ENCODE measurements at regions not wholly inside any gene's neighbourhood (a gene's known extent, or its start where the extent isn't known, plus 50 kb on each side); places are given as distances from the start of the nearest gene placed in this dataset.

DNA sequence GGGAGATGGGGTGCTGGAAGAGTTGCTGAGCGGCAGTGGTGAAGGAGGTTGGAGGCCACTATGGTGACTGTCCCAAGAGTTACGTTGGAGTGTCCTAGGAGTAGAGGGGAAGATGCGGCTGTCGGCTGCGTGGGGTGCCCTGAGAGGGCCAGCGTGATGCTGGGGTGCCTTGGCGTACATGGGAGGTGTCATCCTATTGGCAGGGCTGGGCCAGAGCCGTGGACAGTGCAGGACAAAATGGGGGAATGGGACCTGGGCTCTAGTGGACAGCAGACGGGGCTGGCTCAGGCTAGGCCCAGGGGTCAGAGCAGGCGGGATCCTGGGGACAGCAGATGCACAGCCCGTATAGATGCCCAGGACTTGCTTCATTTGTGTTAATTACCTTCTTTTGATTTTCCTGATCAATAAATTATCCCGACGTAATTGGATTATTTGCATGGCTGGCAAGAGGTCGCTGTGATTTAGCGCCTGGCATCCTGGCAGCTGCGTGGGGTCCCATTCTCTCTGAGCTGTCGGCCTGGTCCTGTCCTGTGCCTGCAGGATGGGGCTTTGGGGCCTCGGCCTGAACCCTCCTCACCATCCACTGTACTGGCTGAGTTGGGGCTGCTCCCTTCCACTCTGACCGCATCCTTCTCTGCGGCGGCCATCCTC is 203.9 kb upstream of the C14orf180 start:
- TF ChIP-seq, protein P1, sequence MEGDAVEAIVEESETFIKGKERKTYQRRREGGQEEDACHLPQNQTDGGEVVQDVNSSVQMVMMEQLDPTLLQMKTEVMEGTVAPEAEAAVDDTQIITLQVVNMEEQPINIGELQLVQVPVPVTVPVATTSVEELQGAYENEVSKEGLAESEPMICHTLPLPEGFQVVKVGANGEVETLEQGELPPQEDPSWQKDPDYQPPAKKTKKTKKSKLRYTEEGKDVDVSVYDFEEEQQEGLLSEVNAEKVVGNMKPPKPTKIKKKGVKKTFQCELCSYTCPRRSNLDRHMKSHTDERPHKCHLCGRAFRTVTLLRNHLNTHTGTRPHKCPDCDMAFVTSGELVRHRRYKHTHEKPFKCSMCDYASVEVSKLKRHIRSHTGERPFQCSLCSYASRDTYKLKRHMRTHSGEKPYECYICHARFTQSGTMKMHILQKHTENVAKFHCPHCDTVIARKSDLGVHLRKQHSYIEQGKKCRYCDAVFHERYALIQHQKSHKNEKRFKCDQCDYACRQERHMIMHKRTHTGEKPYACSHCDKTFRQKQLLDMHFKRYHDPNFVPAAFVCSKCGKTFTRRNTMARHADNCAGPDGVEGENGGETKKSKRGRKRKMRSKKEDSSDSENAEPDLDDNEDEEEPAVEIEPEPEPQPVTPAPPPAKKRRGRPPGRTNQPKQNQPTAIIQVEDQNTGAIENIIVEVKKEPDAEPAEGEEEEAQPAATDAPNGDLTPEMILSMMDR (IDR thresholded peaks at IDR 0.05) = no peak
- DNase-seq = no peak
- Histone ChIP-seq H3K36me3 (no peaks in the 10 kb centered on the region), H3K27me3 (peaks cover 0 to 36% (median 13%) of the 10 kb centered on the region in 7 donors), H3K27ac (no peak overlapping the region), H3K9me3 (peaks cover 0 to 18% (median 3%) of the 10 kb centered on the region in 11 donors), H3K4me3 (no peak overlapping the region), H3K4me1 (no peaks in the 10 kb centered on the region)
- 93 to 94% methylated on average over 21 of the region's 21 CpGs for WGBS, 2 donors
- intact Hi-C loops (cut with DNase I) = loop anchor here in 2 of 10 donors (10.0 kb wide), 1 partner anchor 241 kb away; the partner anchor contains the start of gene KIF26A (in 2 of the 2)
- ATAC-seq = no peak

DNA sequence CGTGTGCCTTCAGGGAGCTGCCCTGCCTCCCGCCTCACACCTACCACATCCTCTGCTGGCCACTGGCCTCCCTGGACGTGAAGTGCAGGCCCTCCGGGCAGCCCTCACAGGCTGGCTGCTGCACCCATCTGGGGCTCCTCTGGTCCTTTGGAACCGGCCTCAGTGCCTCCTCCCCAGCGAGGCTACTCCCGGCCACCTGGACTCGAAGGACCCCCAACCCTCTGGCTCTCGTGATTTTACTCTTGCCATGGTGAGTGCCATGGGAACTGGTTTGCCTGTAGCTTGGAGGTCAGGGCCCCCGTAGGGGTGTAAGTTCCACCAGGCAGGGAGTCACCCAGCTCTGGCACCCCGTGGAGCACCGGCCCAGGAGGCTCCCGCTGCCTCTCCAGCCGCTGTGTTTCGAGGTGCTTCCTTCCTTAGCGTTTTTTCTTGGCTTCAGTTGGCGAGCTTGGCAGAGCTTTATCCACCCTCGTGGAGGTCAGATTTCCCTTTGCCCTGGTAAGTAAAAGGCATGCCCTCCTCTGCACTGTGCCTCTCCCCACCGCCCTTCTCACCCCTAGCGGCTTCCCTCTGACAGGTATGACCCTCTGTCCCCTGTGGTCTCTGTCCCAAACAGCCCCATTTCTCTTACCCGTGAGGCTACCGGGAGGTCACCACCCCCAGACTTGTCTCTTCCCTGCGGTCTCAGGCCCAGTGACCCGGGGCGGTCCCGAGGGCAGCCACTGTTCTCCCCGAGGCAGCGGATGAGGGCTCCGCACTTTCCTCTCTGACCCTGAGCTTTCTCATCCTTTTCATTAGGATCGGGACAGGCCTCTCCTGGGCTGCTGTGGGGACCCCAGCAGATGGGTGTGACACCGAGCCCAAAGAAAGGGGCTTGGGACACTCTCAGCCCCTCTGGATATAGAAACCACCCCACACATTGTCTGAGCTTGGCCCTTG is 203.1 kb upstream of the C14orf180 start:
- intact Hi-C loops (cut with DNase I) = loop anchor here in 2 of 10 donors (10.0 kb wide), 1 partner anchor 242 kb away; the partner anchor contains the start of gene KIF26A (in 2 of the 2)
- TF ChIP-seq, protein P1 (IDR thresholded peaks at IDR 0.05) = no peak
- 79 to 84% methylated on average over 31 of the region's 31 CpGs for WGBS, 2 donors
- Histone ChIP-seq H3K9me3 (peaks cover 0 to 26% (median 9%) of the 10 kb centered on the region in 11 donors), H3K27ac (no peak overlapping the region), H3K27me3 (peaks cover 0 to 33% (median 8%) of the 10 kb centered on the region in 7 donors), H3K4me3 (no peak overlapping the region), H3K4me1 (no peaks in the 10 kb centered on the region), H3K36me3 (no peaks in the 10 kb centered on the region)
- DNase-seq (no peak), ATAC-seq (peak in 1 of 8 donors; percentile 19)

DNA sequence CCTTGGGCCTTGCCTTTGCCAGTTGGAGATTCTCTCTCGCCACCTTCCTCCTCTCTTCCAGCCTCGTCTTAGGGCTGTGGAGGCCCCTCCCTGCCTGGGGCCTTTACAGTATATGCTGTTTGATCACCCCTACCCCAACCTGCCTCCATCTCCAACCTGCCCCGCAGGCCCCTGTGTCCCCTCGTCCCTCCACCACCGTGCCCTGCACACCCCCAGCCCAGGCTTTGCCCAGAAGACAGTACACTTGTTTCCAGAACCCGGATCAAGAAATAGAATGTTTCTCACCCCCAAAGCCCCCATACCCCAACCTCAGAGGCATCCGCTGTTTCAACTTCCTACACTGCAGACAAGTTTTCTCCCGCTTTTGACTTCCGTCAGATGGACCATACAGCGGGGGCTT is 202.3 kb upstream of the C14orf180 start:
- Histone ChIP-seq H3K9me3 (peaks cover 0 to 26% (median 12%) of the 10 kb centered on the region in 11 donors), H3K27ac (no peak overlapping the region), H3K27me3 (peaks cover 0 to 33% (median 8%) of the 10 kb centered on the region in 7 donors), H3K4me3 (no peak overlapping the region), H3K36me3 (no peaks in the 10 kb centered on the region), H3K4me1 (no peaks in the 10 kb centered on the region)
- intact Hi-C loops (cut with DNase I) = loop anchor here in 2 of 10 donors (10.0 kb wide), 1 partner anchor 242 kb away; the partner anchor contains the start of gene KIF26A (in 2 of the 2)
- no peak for ATAC-seq
- TF ChIP-seq, protein P1 (IDR thresholded peaks at IDR 0.05) = no peak
- DNase-seq = no peak
- WGBS, 2 donors = 88% methylated on average over 10 of the region's 10 CpGs

DNA sequence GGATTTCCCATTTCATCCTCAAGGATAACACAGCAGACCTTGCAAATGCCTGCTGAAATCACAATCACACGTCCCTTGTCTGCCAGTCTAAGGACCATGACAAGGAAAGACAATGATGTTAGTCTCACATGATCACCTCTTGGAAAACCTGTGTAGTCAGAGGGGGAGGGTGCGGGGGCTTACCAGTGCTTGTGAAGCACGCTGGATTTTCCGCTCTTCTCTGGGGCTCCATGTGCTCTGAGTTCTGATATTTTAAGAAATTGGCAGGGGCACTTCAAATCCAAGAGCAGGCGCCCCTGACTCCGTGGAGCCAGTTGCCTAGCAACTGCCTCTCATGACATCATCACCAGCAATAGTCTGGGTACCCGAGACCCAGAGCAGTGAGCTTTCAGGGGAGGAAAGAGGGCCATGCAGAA is 200.9 kb upstream of the C14orf180 start:
- no peak overlapping the region for H3K4me3 ChIP-seq
- TF ChIP-seq, protein P1 (IDR thresholded peaks at IDR 0.05) = no peak
- no peak overlapping the region for H3K27ac ChIP-seq
- DNase-seq (no peak), ATAC-seq (no peak)
- H3K27me3 ChIP-seq = peaks cover 0 to 39% (median 12%) of the 10 kb centered on the region in 7 donors
- intact Hi-C loops (cut with DNase I) = loop anchor here in 2 of 10 donors (10.0 kb wide), 1 partner anchor 244 kb away; the partner anchor contains the start of gene KIF26A (in 2 of the 2)
- 59 to 68% methylated on average over 7 of the region's 7 CpGs for WGBS, 2 donors
- peaks cover 0 to 7% (median 4%) of the 10 kb centered on the region in 9 donors for H3K4me1 ChIP-seq
- H3K36me3 ChIP-seq = no peaks in the 10 kb centered on the region
- peaks cover 0 to 26% (median 12%) of the 10 kb centered on the region in 11 donors for H3K9me3 ChIP-seq

Data from heart right ventricle (tissue), 16 donors.